Upper lobe of left lung (tissue), 6 donors: ENCODE measurements at regions not wholly inside any gene's neighbourhood (a gene's known extent, or its start where the extent isn't known, plus 50 kb on each side); places are given as distances from the start of the nearest gene placed in this dataset.

ENCODE experiments used
- ATAC-seq, 2 donors: fragments of 200-7000 bp; cut with Tn5 transposase; one replicate each; pipeline ENCODE4 v1.9.1; 2022; ENCODE audit warnings: mild to moderate bottlenecking in 2 of 2, moderate library complexity in 2 of 2; ENCODE audit not compliant: low FRiP score in 2 of 2
- DNase-seq, 2 donors: peaks; one replicate each; pipeline ENCODE4 v3.0.0-alpha.2; 2019 to 2020
- H3K27ac ChIP-seq, 4 donors: fragments of 200-600 bp; sonication (generic); one replicate each; pipeline ENCODE4 v1.5.1; 2016 to 2019
- H3K27me3 ChIP-seq, 4 donors: fragments of 200-600 bp; sonication (generic); one replicate each; pipeline ENCODE4 v1.5.1; 2017 to 2019
- H3K36me3 ChIP-seq, 4 donors: fragments of 200-600 bp; sonication (generic); one replicate each; pipeline ENCODE4 v1.5.1; 2016 to 2019
- H3K4me1 ChIP-seq, 4 donors: fragments of 200-600 bp; sonication (generic); one replicate each; pipeline ENCODE4 v1.5.1; 2018 to 2019
- H3K4me3 ChIP-seq, 4 donors: fragments of 200-600 bp; sonication (generic); one replicate each; pipeline ENCODE4 v1.5.1; 2017 to 2019; ENCODE audit warnings: mild to moderate bottlenecking in 2 of 4, moderate library complexity in 1 of 4
- H3K9me3 ChIP-seq, 4 donors: fragments of 200-600 bp; sonication (generic); one replicate each; pipeline ENCODE4 v1.5.1; 2018 to 2019
- EP300 ChIP-seq, 4 donors: sonication (generic); formaldehyde crosslinking; IDR thresholded peaks; one replicate each; pipeline ENCODE4 v1.5.1; 2017; ENCODE audit warnings: antibody characterized with exemption in 4 of 4, control low read depth in 2 of 4
- POLR2A ChIP-seq, 4 donors: fragments of 450-650 bp; IDR thresholded peaks; one replicate each; pipeline ENCODE4 v1.5.1; 2016 to 2017; ENCODE audit warnings: antibody characterized with exemption in 4 of 4, mild to moderate bottlenecking in 2 of 4
- POLR2AphosphoS5 ChIP-seq, 2 donors: sonication (generic); formaldehyde crosslinking; IDR thresholded peaks; one replicate each; pipeline ENCODE4 v1.5.1; 2017; ENCODE audit warnings: antibody characterized with exemption in 2 of 2
- WGBS, 2 donors: methylation state at CpG; one replicate each; pipeline ENCODE4 v1.1.5; 2017 to 2018; 5-methylcytosine and 5-hydroxymethylcytosine counted together
- TF ChIP-seq, protein P1 (sequence below), 6 experiments: fragments of 450-650 bp in 4 of 6; fragments of 200-600 bp in 2 of 6; sonication (generic) in 2 of 6; IDR thresholded peaks; one replicate each; pipeline ENCODE4 v1.5.1; 2016 to 2019; ENCODE audit warnings: antibody characterized with exemption in 6 of 6
- donor health status: DM: no; HTN: no; CAD: no; lungs with moderate emphysema.
- donor health status: DM: no; HTN: yes; CAD: no; lungs with severe emphysema.

GRCh38 chrX:28042826-28043564 is 61.7 kb upstream of the DCAF8L1 start:
- H3K27me3 ChIP-seq, result no peaks in the 10 kb centered on the region
- no peaks in the 10 kb centered on the region for H3K9me3 ChIP-seq
- no peaks in the 10 kb centered on the region for H3K4me1 ChIP-seq
- TF ChIP-seq POLR2AphosphoS5 (IDR thresholded peaks at IDR 0.05) (no peak), EP300 (IDR thresholded peaks at IDR 0.05) (no peak), POLR2A (IDR thresholded peaks at IDR 0.05) (no peak)
- TF ChIP-seq, protein P1, sequence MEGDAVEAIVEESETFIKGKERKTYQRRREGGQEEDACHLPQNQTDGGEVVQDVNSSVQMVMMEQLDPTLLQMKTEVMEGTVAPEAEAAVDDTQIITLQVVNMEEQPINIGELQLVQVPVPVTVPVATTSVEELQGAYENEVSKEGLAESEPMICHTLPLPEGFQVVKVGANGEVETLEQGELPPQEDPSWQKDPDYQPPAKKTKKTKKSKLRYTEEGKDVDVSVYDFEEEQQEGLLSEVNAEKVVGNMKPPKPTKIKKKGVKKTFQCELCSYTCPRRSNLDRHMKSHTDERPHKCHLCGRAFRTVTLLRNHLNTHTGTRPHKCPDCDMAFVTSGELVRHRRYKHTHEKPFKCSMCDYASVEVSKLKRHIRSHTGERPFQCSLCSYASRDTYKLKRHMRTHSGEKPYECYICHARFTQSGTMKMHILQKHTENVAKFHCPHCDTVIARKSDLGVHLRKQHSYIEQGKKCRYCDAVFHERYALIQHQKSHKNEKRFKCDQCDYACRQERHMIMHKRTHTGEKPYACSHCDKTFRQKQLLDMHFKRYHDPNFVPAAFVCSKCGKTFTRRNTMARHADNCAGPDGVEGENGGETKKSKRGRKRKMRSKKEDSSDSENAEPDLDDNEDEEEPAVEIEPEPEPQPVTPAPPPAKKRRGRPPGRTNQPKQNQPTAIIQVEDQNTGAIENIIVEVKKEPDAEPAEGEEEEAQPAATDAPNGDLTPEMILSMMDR (IDR thresholded peaks at IDR 0.05), result no peak
- no peaks in the 10 kb centered on the region for H3K36me3 ChIP-seq
- ATAC-seq, result no peak
- WGBS, 2 donors, result 86 to 96% methylated on average over 9 to 27 of the region's 27 CpGs
- DNase-seq, result no peak
- H3K27ac ChIP-seq, result no peak overlapping the region
- H3K4me3 ChIP-seq, result no peak overlapping the region

DNA sequence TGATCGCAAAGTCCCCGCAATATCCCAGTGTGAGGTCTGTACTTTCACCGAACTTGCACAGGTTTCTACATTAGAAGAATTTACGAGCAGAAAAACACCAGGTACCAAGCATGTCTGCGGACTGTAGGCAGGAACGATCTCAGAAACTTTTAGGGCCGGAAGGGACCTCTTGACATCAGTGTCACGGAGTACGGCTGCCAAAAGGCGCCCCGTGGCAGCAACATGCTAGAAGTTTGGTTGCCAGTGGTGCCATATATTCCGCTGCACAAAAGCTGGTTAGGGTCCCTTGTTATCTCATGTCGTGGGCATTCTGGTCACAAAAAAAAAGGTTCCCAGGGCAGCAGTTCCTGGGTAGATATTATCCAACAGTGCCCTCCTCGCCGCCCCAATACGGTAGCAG is 61.0 kb upstream of the DCAF8L1 start:
- no peak overlapping the region for H3K27ac ChIP-seq
- no peaks in the 10 kb centered on the region for H3K36me3 ChIP-seq
- H3K27me3 ChIP-seq, result no peaks in the 10 kb centered on the region
- ATAC-seq (no peak), DNase-seq (no peak)
- H3K9me3 ChIP-seq, result no peaks in the 10 kb centered on the region
- H3K4me3 ChIP-seq, result no peak overlapping the region
- no peak for TF ChIP-seq EP300 (IDR thresholded peaks at IDR 0.05)
- TF ChIP-seq POLR2A (IDR thresholded peaks at IDR 0.05), result no peak
- TF ChIP-seq, protein P1 (IDR thresholded peaks at IDR 0.05), result no peak
- TF ChIP-seq POLR2AphosphoS5 (IDR thresholded peaks at IDR 0.05), result no peak
- WGBS, 2 donors, result 89 to 93% methylated on average over 8 to 16 of the region's 16 CpGs
- H3K4me1 ChIP-seq, result no peaks in the 10 kb centered on the region

GRCh38 chrX:28039258-28039657 is 58.0 kb upstream of the DCAF8L1 start:
- DNase-seq, result no peak
- H3K4me3 ChIP-seq, result no peak overlapping the region
- H3K4me1 ChIP-seq, result no peaks in the 10 kb centered on the region
- no peak for TF ChIP-seq POLR2A (IDR thresholded peaks at IDR 0.05)
- TF ChIP-seq, protein P1 (IDR thresholded peaks at IDR 0.05), result no peak
- no peak for TF ChIP-seq POLR2AphosphoS5 (IDR thresholded peaks at IDR 0.05)
- TF ChIP-seq EP300 (IDR thresholded peaks at IDR 0.05), result no peak
- no peaks in the 10 kb centered on the region for H3K27me3 ChIP-seq
- H3K27ac ChIP-seq, result no peak overlapping the region
- WGBS, 2 donors, result 80 to 81% methylated on average over 6 to 8 of the region's 8 CpGs
- no peaks in the 10 kb centered on the region for H3K36me3 ChIP-seq
- no peaks in the 10 kb centered on the region for H3K9me3 ChIP-seq
- no peak for ATAC-seq
